SU-DHL-6 (cell line): ENCODE measurements at regions not wholly inside any gene's neighbourhood (a gene's known extent, or its start where the extent isn't known, plus 50 kb on each side); places are given as distances from the start of the nearest gene placed in this dataset.
"Not testable (repeated sequence)": the region's sequence is repeated elsewhere in the genome, so short reads cannot be mapped to it uniquely, and the experiment has no call there.

Experiments used
- CTCF ChIP-seq: fragments of 200-600 bp; sonication (generic); IDR thresholded peaks from one replicate; pipeline ENCODE4 v1.5.1; 2017; ENCODE audit warnings: antibody characterized with exemption, mild to moderate bottlenecking, low read length, moderate library complexity; ENCODE audit not compliant: insufficient read depth, poor library complexity, severe bottlenecking
- EZH2phosphoT487 ChIP-seq: fragments of 200-600 bp; sonication (generic), shearing (Covaris generic); conservative IDR thresholded peaks from 2 replicates; pipeline ENCODE4 v1.6.1; 2018; ENCODE audit warnings: mild to moderate bottlenecking, antibody characterized with exemption, low read length, moderate library complexity, mixed read lengths

- not testable (repeated sequence) for TF ChIP-seq CTCF, EZH2phosphoT487
Observed at GRCh38 chr2:215630796-215631195, 194.9 kb upstream of the FN1 start.
